H1 (cell line): ENCODE measurements at regions not wholly inside any gene's neighbourhood (a gene's known extent, or its start where the extent isn't known, plus 50 kb on each side); places are given as distances from the start of the nearest gene placed in this dataset.

Source experiments
- SAP30 ChIP-seq: fragments of 300-600 bp; sonication (generic); IDR thresholded peaks from 2 replicates; pipeline ENCODE4 v1.7.1; 2012; ENCODE audit warnings: low read length, moderate library complexity, mild to moderate bottlenecking, inconsistent platforms; ENCODE audit not compliant: insufficient read depth, insufficient replicate concordance
- SUZ12 ChIP-seq: fragments of 200-600 bp; sonication (generic); IDR thresholded peaks from 2 replicates; pipeline ENCODE4 v1.6.1; 2012; ENCODE audit warnings: mild to moderate bottlenecking, inconsistent platforms, low read length, moderate library complexity, mixed read lengths
- TBP ChIP-seq: IDR thresholded peaks from 2 replicates; pipeline ENCODE4 v1.6.1; 2011; ENCODE audit warnings: low read depth, low read length, improper control_type of control experiment

DNA sequence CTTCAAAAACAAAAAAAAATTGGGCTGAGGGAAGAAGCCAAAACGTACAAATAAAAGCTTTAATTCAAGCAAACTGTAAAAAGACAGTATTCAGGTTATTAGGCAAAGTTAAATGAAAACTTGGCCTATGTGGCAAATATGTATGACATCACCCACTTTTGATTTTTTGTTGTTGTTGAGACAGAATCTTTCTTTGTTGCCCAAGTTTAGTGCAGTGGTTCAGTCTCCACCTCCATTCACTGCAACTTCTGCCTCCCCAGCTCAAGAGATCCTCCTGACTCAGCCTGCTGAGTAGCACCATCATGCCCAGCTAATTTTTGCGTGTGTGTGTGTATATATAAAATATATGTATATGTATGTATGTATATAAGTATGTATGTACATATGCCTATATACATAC lies 440.4 kb upstream of the NRXN1 start (continued):
- TF ChIP-seq TBP, result no peak
- no peak for TF ChIP-seq SAP30
- TF ChIP-seq SUZ12, result no peak
